Astrocyte of the cerebellum (primary cell): ENCODE measurements at regions not wholly inside any gene's neighbourhood (a gene's known extent, or its start where the extent isn't known, plus 50 kb on each side); places are given as distances from the start of the nearest gene placed in this dataset.
"Not testable (repeated sequence)": the region's sequence is repeated elsewhere in the genome, so short reads cannot be mapped to it uniquely, and the experiment has no call there.

Experiments used
- DNase-seq: peaks from one replicate; pipeline ENCODE4 v3.0.0-alpha.2; 2011; ENCODE audit warnings: low read depth
- H3K4me3 ChIP-seq: 2 replicates; pipeline ENCODE4 v1.5.1; 2011; ENCODE audit warnings: mild to moderate bottlenecking, low read depth, low read length, moderate library complexity
- CTCF ChIP-seq: IDR thresholded peaks from 2 replicates; pipeline ENCODE4 v1.5.1; 2012; ENCODE audit warnings: low read length, low read depth, moderate library complexity, mild to moderate bottlenecking; ENCODE audit errors: missing control alignments
- in situ Hi-C: cut with HindIII; loops from 2 replicates; pipeline ENCODE4 v1.10.0; 2017; ENCODE audit warnings: low sequenced_read_pairs

GRCh38 chr5:172540099-172540870 lies 86.0 kb upstream of the SH3PXD2B start:
- no peak for DNase-seq
- in situ Hi-C loops, result loop anchor here (5.0 kb wide), 1 partner anchor 52 kb away; no protein-coding TSS in a partner anchor
- H3K4me3 ChIP-seq, result no peak overlapping the region
- TF ChIP-seq CTCF, result no peak

- in situ Hi-C loops, result no loop called here
- no peak for TF ChIP-seq CTCF
- H3K4me3 ChIP-seq, result no peak overlapping the region
- DNase-seq, result no peak
Observed at GRCh38 chr5:172535108-172535445, 80.8 kb upstream of the SH3PXD2B start.

- no peak for DNase-seq
- in situ Hi-C loops, result no loop called here
- H3K4me3 ChIP-seq, result no peak overlapping the region
- no peak for TF ChIP-seq CTCF
Observed at GRCh38 chr5:172534229-172535107, 80.1 kb upstream of the SH3PXD2B start.

GRCh38 chr5:172533399-172534228 lies 79.3 kb upstream of the SH3PXD2B start:
- no peak for TF ChIP-seq CTCF
- no peak for DNase-seq
- in situ Hi-C loops, result no loop called here
- H3K4me3 ChIP-seq, result no peak overlapping the region

- no peak for TF ChIP-seq CTCF
- in situ Hi-C loops, result no loop called here
- no peak for DNase-seq
- no peak overlapping the region for H3K4me3 ChIP-seq
Observed at GRCh38 chr5:172533058-172533398, 78.7 kb upstream of the SH3PXD2B start.

- DNase-seq, in situ Hi-C loops, H3K4me3 ChIP-seq: not testable (repeated sequence)
Observed at GRCh38 chr5:172532439-172532838, 78.1 kb upstream of the SH3PXD2B start.
